ENCODE measurements at regions not wholly inside any gene's neighbourhood (a gene's known extent, or its start where the extent isn't known, plus 50 kb on each side); places are given as distances from the start of the nearest gene placed in this dataset.

- no peak for TF ChIP-seq CTCF (IDR thresholded peaks at IDR 0.05; ENCODE audit: low read depth, low read length)
These were observed 181.1 kb upstream of the NFE2L3 start for GRCh38 chr7:25970911-25971310.

GRCh38 chr7:25976630-25977029 lies 175.4 kb upstream of the NFE2L3 start:
- DNase-seq (ENCODE audit: low read depth in 2 of 2), result no peak
- H3K4me3 ChIP-seq (replicated peaks in 1 of 2; ENCODE audit: low read depth in 2 of 2, low read length in 2 of 2), result no peak overlapping the region
- TF ChIP-seq CTCF (IDR thresholded peaks at IDR 0.05; ENCODE audit: low read depth, low read length), result no peak

More at GRCh38 chr7:25970911-25971310, 181.1 kb upstream of the NFE2L3 start:
- DNase-seq (ENCODE audit: low read depth in 2 of 2), result no peak
- H3K4me3 ChIP-seq (replicated peaks in 1 of 2; ENCODE audit: low read depth in 2 of 2, low read length in 2 of 2), result no peak overlapping the region

- TF ChIP-seq CTCF (IDR thresholded peaks at IDR 0.05; ENCODE audit: low read depth, low read length), result no peak
- H3K4me3 ChIP-seq (replicated peaks in 1 of 2; ENCODE audit: low read depth in 2 of 2, low read length in 2 of 2), result no peak overlapping the region
- no peak for DNase-seq (ENCODE audit: low read depth in 2 of 2)
These were observed 173.5 kb upstream of the NFE2L3 start for GRCh38 chr7:25978466-25978865.

GRCh38 chr7:25979605-25980004 lies 172.4 kb upstream of the NFE2L3 start:
- no peak overlapping the region for H3K4me3 ChIP-seq (replicated peaks in 1 of 2; ENCODE audit: low read depth in 2 of 2, low read length in 2 of 2)
- no peak for DNase-seq (ENCODE audit: low read depth in 2 of 2)
- no peak for TF ChIP-seq CTCF (IDR thresholded peaks at IDR 0.05; ENCODE audit: low read depth, low read length)

GRCh38 chr7:25982684-25983083 lies 169.3 kb upstream of the NFE2L3 start:
- no peak overlapping the region for H3K4me3 ChIP-seq (replicated peaks in 1 of 2; ENCODE audit: low read depth in 2 of 2, low read length in 2 of 2)
- no peak for DNase-seq (ENCODE audit: low read depth in 2 of 2)
- no peak for TF ChIP-seq CTCF (IDR thresholded peaks at IDR 0.05; ENCODE audit: low read depth, low read length)

GRCh38 chr7:25985196-25985595 lies 166.8 kb upstream of the NFE2L3 start:
- TF ChIP-seq CTCF (IDR thresholded peaks at IDR 0.05; ENCODE audit: low read depth, low read length), result no peak
- H3K4me3 ChIP-seq (replicated peaks in 1 of 2; ENCODE audit: low read depth in 2 of 2, low read length in 2 of 2), result no peak overlapping the region
- no peak for DNase-seq (ENCODE audit: low read depth in 2 of 2)

GRCh38 chr7:25988640-25989039 lies 163.4 kb upstream of the NFE2L3 start:
- no peak for DNase-seq (ENCODE audit: low read depth in 2 of 2)
- H3K4me3 ChIP-seq (replicated peaks in 1 of 2; ENCODE audit: low read depth in 2 of 2, low read length in 2 of 2), result no peak overlapping the region
- TF ChIP-seq CTCF (IDR thresholded peaks at IDR 0.05; ENCODE audit: low read depth, low read length), result no peak
